ENCODE measurements at regions not wholly inside any gene's neighbourhood (a gene's known extent, or its start where the extent isn't known, plus 50 kb on each side); places are given as distances from the start of the nearest gene placed in this dataset.
"Not testable (repeated sequence)": the region's sequence is repeated elsewhere in the genome, so short reads cannot be mapped to it uniquely, and the experiment has no call there.

DNA sequence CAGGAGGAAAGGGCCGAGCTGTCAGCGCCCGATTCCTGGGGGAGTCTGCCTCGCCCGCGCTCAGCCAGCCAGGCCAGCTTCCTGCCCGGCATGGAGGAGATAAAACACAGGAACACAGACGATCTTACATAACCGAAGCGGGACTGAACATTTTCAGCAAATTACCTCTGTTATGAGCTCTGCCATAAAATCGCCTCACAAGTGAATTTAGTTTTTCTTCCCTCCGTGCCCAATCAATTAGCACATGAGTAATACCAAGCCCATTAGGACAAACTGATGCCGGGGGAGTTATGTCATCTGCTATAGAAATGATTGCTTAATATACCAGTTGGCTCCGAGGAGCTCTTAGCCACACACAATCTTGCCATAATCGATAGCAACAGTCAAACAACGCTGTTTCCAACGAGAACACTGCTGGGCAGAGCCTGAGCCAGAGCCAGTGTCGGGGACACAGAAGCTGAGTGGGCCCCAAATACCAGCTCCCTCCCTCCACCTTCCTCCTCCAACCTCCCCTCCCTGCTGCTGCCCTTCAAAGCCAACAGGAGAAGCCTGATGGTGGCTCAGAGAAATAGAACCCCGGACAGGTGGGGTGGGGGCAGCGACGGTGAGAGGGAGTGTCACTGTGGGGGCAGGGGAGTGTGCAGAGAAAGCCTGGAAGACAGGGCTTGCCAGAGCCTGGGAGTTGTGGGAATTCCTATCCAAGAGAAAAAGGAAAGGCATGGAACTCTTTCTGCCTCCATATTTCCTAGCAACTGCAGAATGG is 279.4 kb upstream of the TLE3 start:
- peak overlapping the region; percentile 54 for H3K27ac ChIP-seq
- H3K27me3 ChIP-seq = no peaks in the 10 kb centered on the region
- peak; percentile 67 to 77 for DNase-seq
- H3K36me3 ChIP-seq = no peaks in the 10 kb centered on the region
- 0 out of 2 replicates have a peak, but pooled peaks cover 3% of the 10 kb centered on the region for H3K9me3 ChIP-seq (replicated peaks)
- peak overlapping the region; percentile 43 for H3K4me3 ChIP-seq
- peaks cover 9% of the 10 kb centered on the region for H3K4me1 ChIP-seq

DNA sequence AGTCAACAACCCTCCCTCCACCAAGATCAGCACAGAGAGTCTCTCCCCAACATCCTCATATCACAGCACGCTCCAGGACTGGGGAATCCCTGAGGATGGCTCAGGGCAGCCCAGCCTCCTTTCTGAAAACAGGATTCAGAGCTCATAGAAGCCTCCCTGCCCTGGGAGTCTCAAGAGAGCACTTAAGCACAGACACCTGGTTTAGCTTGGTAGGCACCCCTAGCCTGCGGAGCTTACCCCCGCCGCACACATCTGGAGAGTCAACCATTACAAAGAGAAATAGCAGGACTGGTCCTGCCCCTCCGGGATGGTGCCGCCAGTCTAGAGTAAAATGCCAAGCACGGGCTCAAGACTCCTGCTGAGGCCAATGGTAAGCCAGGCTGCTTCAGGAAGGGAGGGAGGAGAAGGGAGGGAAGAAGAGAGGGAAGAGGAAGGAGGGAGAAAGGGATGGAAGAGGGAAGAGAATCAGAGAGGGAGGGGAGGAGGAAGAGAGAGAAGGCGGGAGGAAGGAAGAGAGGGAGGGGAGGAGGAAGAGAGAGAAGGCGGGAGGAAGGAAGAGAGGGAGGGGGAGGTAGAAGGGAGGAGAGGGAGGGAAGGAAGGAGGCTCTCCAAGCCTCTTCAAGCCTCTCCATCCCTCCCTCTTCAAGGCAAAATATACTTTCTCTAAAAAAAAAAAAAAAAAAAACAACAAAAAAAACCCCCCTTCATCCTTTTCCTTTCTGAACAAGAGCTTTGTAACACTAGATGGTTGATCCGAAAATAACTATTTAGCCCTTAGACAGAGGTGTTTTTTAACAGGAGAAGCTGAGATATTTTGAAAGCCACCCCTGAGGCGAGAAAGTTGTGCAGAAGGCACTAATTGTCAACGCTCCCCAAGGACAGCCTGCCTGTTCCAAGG is 278.6 kb upstream of the TLE3 start:
- peak overlapping the region; percentile 54 for H3K27ac ChIP-seq
- H3K27me3 ChIP-seq = no peaks in the 10 kb centered on the region
- no peaks in the 10 kb centered on the region for H3K9me3 ChIP-seq (replicated peaks)
- H3K4me1 ChIP-seq = peaks cover 9% of the 10 kb centered on the region
- peak overlapping the region; percentile 43 for H3K4me3 ChIP-seq
- no peaks in the 10 kb centered on the region for H3K36me3 ChIP-seq
- DNase-seq = no peak

DNA sequence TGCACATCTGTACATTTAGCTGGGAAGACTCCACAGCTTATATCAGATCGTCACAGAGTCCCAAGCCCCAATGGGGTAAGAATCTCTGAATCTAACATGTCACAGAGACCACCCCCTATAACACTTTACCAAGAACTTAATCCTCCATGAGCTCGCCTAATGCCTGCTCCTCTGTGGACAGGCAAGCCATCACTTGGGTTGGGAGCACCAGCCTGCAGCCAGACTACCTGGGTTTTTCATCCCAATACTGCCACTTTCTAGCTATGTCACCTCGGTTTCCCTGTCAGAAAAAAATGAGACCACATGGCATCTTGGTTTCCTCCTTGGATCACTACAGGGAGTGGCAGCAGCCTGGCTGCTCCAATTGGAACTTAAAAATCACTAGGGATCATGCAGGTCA is 277.9 kb upstream of the TLE3 start:
- Histone ChIP-seq H3K4me3 (no peak overlapping the region), H3K27me3 (no peaks in the 10 kb centered on the region), H3K4me1 (peaks cover 9% of the 10 kb centered on the region), H3K9me3 (replicated peaks) (no peaks in the 10 kb centered on the region), H3K27ac (no peak overlapping the region), H3K36me3 (no peaks in the 10 kb centered on the region)
- no peak for DNase-seq

DNA sequence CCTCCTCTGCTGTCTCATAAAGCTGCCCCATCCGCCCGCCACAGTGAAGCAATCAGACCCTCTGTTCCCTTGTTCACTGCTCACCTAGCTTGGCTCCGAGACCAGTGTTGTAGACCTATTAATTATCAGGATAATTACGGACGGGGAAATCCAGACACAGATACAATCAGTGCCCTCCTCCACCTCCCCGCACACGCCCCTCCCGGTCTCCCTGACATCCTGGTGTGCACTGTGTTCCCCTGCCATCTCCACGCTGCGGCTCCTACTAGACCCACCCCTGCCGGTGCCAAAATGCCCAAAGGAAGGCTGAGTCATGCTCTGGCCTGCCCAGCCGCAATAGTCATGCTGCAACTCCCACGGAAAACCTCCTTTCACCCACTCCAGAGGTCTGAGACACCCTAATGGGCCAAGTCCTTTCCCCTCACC is 277.3 kb upstream of the TLE3 start:
- 0 out of 2 replicates have a peak, but pooled peaks cover 2% of the 10 kb centered on the region for H3K9me3 ChIP-seq (replicated peaks)
- H3K36me3 ChIP-seq = no peaks in the 10 kb centered on the region
- H3K4me3 ChIP-seq = no peak overlapping the region
- H3K27me3 ChIP-seq = no peaks in the 10 kb centered on the region
- no peak overlapping the region for H3K27ac ChIP-seq
- DNase-seq = no peak
- peaks cover 9% of the 10 kb centered on the region for H3K4me1 ChIP-seq

DNA sequence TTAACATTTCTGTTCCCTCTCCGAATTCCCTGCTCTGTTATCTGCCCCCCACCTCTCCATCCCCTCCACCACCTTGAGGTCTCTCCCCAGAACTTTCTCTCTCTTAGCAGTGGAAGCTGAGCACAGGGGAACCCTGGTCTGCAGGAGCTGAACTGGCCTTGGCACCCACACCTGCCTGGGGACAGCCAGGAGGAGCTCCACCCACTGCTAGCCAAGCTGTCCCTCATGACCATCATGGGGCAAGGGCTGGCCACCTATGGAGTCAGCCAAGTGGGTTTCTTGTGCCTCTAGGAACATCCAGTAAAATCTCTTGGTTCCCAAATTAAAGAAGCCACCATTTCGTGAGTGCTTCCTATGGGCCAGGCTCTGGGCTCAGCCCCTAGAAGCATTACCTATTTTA is 276.4 kb upstream of the TLE3 start:
- H3K27ac ChIP-seq = no peak overlapping the region
- H3K4me3 ChIP-seq = no peak overlapping the region
- peaks cover 2% of the 10 kb centered on the region; the same call in 1 of the 2 replicates for H3K9me3 ChIP-seq (replicated peaks)
- H3K4me1 ChIP-seq = peaks cover 9% of the 10 kb centered on the region
- no peak for DNase-seq
- no peaks in the 10 kb centered on the region for H3K36me3 ChIP-seq
- no peaks in the 10 kb centered on the region for H3K27me3 ChIP-seq

DNA sequence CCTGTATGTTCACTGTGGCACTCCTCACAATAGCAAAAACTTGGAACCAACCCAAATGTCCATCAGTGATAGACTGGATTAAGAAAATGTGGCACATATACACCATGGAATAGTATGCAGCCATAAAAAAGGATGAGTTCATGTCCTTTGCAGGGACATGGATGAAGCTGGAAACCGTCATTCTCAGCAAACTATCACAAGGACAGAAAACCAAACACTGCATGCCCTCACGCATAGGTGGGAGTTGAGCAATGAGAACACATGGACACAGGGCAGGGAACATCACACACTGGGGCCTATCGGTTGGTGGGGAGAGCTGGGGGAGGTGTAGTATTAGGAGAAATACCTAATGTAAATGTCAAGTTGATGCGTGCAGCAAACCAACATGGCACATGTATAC is 275.7 kb upstream of the TLE3 start:
- H3K9me3 ChIP-seq (replicated peaks); DNase-seq; H3K27ac ChIP-seq; H3K4me1 ChIP-seq; H3K27me3 ChIP-seq; H3K4me3 ChIP-seq; H3K36me3 ChIP-seq: not testable (repeated sequence)

DNA sequence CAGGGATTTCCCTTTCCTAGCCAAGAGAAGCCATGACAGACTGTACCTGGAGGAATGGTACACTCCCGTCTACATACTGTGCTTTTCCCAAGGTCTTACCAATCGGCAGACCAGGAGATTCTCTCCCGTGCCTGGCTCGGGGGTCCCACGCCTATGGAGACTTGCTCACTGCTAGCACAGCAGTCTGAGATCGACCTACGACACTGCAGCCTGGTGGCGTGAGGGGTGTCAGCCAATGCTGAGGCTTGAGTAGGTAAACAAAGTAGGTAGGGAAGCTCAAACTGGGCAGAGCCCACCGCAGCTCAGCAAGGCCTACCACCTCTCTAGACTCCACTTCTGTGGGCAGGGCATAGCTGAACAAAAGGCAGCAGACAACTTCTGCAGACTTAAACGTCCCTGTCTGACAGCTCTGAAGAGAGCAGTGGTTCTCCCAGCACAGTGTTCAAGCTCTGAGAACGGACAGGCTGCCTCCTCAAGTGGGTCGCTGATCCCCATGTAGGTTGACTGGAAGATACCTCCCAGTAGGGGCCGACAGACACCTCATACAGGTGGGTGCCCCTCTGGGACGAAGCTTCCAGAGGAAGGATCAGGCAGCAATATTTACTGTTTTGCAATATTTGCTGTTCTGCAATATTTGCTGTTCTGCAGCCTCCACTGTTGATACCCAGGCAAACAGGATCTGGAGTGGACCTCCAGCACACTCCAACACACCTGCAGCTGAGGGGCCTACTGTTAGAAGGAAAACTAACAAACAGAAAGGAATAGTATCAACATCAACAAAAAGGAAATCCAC is 270.4 kb upstream of the TLE3 start:
- H3K27ac ChIP-seq; H3K36me3 ChIP-seq; H3K9me3 ChIP-seq (replicated peaks); DNase-seq; H3K4me3 ChIP-seq; H3K4me1 ChIP-seq; H3K27me3 ChIP-seq: not testable (repeated sequence)

DNA sequence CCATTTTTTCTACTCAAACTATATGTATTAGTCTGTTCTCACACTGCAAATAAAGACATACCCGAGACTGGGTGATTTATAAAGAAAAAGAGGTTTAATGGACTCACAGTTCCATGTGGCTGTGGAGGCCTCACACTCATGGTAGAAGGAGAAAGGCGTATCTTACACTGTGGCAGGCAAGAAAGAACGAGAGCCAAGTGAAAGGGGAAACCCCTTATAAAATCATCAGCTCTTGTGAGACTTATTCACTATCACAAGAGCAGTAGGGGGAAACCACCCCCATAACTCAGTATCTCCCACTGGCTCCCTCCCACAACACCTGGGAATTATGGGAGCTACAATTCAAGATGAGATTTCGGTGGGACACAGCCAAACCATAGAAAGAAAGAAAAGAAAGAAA is 266.3 kb upstream of the TLE3 start:
- H3K9me3 ChIP-seq (replicated peaks); H3K27me3 ChIP-seq; H3K36me3 ChIP-seq; DNase-seq; H3K4me3 ChIP-seq; H3K27ac ChIP-seq: not testable (repeated sequence)
- peaks cover 10% of the 10 kb centered on the region for H3K4me1 ChIP-seq

DNA sequence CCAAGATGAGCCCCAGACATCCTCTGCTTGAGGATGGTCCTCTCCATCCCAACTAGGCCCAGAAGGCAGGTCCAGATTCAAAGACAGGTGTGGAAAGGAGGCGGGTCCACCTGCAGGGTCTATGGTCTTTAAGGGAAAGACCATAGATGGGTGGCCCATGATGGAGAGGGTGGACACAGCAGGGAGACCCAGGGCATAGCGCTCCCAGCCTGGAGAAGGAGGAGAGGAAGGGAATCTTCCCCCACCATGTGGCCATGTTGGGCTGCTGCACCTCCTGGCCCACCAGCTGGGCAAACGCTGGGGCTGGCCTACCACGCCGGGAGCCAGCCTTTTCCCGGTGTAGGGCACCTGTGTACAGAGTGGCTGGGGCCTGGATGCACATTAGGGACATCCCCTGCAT is 265.2 kb upstream of the TLE3 start:
- Histone ChIP-seq H3K27ac (no peak overlapping the region), H3K9me3 (replicated peaks) (no peaks in the 10 kb centered on the region), H3K36me3 (no peaks in the 10 kb centered on the region), H3K27me3 (no peaks in the 10 kb centered on the region), H3K4me1 (peaks cover 13% of the 10 kb centered on the region), H3K4me3 (no peak overlapping the region)
- DNase-seq = peak in 1 of 2 experiments; percentile 66

DNA sequence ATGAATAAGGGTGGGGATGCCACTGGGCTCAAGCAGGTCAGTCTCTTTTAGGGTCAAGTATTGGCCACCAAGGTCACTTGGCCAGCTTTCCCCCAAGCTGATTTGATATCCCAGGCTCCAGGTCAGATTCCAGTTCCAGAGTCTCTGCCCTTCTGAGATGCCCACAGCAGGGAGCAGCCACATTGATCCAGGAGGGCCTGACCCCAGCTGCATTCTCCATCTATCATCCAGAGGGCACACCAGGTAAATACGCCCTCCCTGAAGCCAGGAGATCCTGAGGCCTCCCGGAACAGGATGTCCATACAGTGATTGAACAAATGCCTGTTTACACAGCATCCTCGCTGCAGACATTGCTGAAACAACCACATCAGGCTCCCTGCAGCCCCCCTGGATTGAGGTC is 264.6 kb upstream of the TLE3 start:
- H3K27ac ChIP-seq = no peak overlapping the region
- H3K4me1 ChIP-seq = peaks cover 19% of the 10 kb centered on the region
- no peaks in the 10 kb centered on the region for H3K27me3 ChIP-seq
- DNase-seq = no peak
- no peaks in the 10 kb centered on the region for H3K36me3 ChIP-seq
- H3K4me3 ChIP-seq = no peak overlapping the region
- no peaks in the 10 kb centered on the region for H3K9me3 ChIP-seq (replicated peaks)

DNA sequence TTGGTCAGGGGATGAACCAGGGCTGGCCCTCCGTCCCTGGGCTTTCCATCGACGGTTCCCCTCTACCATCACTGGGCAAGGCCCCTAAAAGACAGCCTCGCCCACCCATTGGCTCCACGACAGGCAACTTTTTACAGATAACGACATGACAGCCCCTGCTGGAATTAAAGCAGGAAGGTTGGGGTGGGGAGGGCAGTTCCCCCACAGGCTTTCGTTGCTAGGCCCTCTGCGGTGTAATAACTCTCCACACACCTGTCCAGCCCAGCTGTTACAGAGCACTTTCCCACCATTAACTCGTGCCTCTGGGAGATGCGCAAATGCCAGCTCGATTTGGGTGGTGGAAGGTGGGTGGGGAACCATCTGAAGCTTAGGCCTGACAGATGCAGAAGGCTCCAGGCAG is 264.2 kb upstream of the TLE3 start:
- DNase-seq = peak; percentile 37 to 70
- H3K4me3 ChIP-seq = no peak overlapping the region
- H3K27me3 ChIP-seq = no peaks in the 10 kb centered on the region

DNA sequence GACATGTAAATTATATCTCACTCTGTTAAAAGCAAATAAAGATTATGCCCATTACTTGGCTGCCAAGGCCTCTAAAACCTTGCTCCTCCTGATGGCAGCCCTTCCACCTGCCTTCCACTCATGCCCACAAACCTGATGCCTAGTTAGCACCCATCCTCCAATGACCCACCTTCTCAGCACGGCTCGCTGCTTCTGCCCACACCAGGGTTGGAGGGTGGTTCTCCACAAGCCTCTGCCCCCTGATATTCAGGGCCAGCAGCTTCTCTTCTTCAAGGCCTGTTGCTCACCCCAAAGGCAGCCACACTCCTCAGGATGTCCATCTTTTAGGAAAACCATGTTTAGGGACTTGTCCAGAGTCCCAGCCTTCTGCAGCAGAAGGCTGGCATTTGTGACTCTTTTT is 263.4 kb upstream of the TLE3 start:
- H3K27ac ChIP-seq = no peak overlapping the region
- H3K4me3 ChIP-seq = no peak overlapping the region
- no peaks in the 10 kb centered on the region for H3K36me3 ChIP-seq
- no peaks in the 10 kb centered on the region for H3K9me3 ChIP-seq (replicated peaks)
- no peaks in the 10 kb centered on the region for H3K27me3 ChIP-seq
- no peak for DNase-seq
- H3K4me1 ChIP-seq = peaks cover 31% of the 10 kb centered on the region

More for the DNA sequence above, 264.2 kb upstream of the TLE3 start:
- no peaks in the 10 kb centered on the region for H3K36me3 ChIP-seq
- no peak overlapping the region for H3K27ac ChIP-seq
- no peaks in the 10 kb centered on the region for H3K9me3 ChIP-seq (replicated peaks)
- peaks cover 23% of the 10 kb centered on the region for H3K4me1 ChIP-seq

DNA sequence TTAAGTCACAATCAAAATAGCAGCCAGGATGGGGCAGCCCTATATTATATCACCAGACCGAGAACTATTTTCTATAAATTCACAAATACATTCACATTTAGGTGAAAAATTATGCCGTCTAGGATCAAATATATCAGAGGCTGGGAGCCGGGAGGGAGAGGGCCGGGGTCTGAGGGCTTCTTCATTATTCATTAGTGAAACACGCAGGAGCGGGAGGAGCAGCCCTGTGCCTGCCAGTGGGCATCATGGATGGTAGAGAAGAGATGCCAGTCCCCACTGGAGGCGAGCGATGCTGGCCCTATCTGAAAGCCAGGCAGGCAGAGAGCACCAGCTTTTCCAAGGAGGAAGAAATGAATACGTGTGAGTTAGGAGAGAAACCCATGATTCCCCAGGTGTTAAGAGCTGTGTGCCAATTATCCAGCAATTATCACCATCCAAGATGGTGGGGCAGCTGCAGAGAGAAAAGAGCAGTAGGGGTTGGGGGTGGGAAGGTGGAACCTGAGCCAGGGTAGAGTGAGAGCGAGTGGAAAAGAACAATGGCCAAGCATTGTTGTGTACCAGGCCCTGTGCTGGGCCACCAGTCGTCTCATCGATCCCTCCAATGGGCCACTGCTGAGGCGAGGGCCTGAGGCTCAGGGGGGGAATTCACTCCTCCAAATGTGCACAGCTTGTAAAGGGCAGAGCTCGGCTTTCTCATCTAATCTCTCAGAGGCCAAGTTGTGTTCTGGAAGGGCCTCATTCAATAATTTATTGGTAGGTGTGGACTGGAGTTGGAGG is 261.3 kb upstream of the TLE3 start:
- peaks cover 35% of the 10 kb centered on the region for H3K4me1 ChIP-seq
- no peak for DNase-seq
- H3K4me3 ChIP-seq = no peak overlapping the region
- H3K36me3 ChIP-seq = no peaks in the 10 kb centered on the region
- no peak overlapping the region for H3K27ac ChIP-seq
- H3K9me3 ChIP-seq (replicated peaks) = no peaks in the 10 kb centered on the region
- H3K27me3 ChIP-seq = no peaks in the 10 kb centered on the region
